CD4-positive, CD25-positive, alpha-beta regulatory T cell (primary cell): ENCODE measurements at regions not wholly inside any gene's neighbourhood (a gene's known extent, or its start where the extent isn't known, plus 50 kb on each side); places are given as distances from the start of the nearest gene placed in this dataset.
A peak's percentile ranks its signal among the peaks of the same experiment; 100 is the strongest.
"Not testable (repeated sequence)": the region's sequence is repeated elsewhere in the genome, so short reads cannot be mapped to it uniquely, and the experiment has no call there.

Experiments
- ATAC-seq, 2 donors: fragments of 150-1000 bp; cut with Tn5 transposase; one replicate each; pipeline ENCODE4 v1.10.0; 2021; ENCODE audit warnings: low read depth in 2 of 2, moderate number of reproducible peaks in 2 of 2, moderate library complexity in 1 of 2
- DNase-seq, 3 donors: peaks; one replicate each; pipeline versions ENCODE4 v3.0.0 to v3.0.0-alpha.2; 2012 to 2022; ENCODE audit warnings: mixed read lengths in 1 of 3
- H3K27ac ChIP-seq: one replicate; pipeline ENCODE4 v1.7.0; 2013; ENCODE audit warnings: mild to moderate bottlenecking, low read length; ENCODE audit not compliant: insufficient read depth, poor library complexity, severe bottlenecking
- H3K27me3 ChIP-seq: one replicate; pipeline ENCODE4 v1.7.0; 2013; ENCODE audit warnings: low read length; ENCODE audit not compliant: control insufficient read depth, insufficient read depth
- H3K36me3 ChIP-seq: one replicate; pipeline ENCODE4 v1.7.0; 2013; ENCODE audit warnings: mild to moderate bottlenecking, low read length, moderate library complexity; ENCODE audit not compliant: control insufficient read depth, insufficient read depth
- H3K4me1 ChIP-seq: 2 replicates; pipeline ENCODE4 v1.7.0; 2013; ENCODE audit warnings: mild to moderate bottlenecking, low read length; ENCODE audit not compliant: insufficient read depth, control insufficient read depth, poor library complexity, severe bottlenecking
- H3K4me3 ChIP-seq: one replicate; pipeline ENCODE4 v1.7.0; 2013; ENCODE audit warnings: low read depth, mild to moderate bottlenecking, low read length, moderate library complexity
- H3K9me3 ChIP-seq, 2 experiments: 1 replicate in 1 of 2; 2 replicates in 1 of 2; pipeline ENCODE4 v1.7.0; 2013; ENCODE audit warnings: low read length in 2 of 2, mild to moderate bottlenecking in 1 of 2, moderate library complexity in 1 of 2; ENCODE audit not compliant: control insufficient read depth in 2 of 2
- H3K27ac Mint-ChIP-seq, 3 donors: one replicate each; pipeline ENCODE4 v1.8.0; 2020 to 2022; ENCODE audit warnings: mild to moderate bottlenecking in 3 of 3, mixed read lengths in 3 of 3, moderate library complexity in 2 of 3
- H3K27me3 Mint-ChIP-seq: one replicate; pipeline ENCODE4 v1.8.0; 2022; ENCODE audit warnings: mild to moderate bottlenecking, mixed read lengths
- H3K36me3 Mint-ChIP-seq: one replicate; pipeline ENCODE4 v1.8.0; 2020; ENCODE audit warnings: mixed read lengths
- H3K4me1 Mint-ChIP-seq, 4 donors: one replicate each; pipeline ENCODE4 v1.8.0; 2020 to 2022; ENCODE audit warnings: mixed read lengths in 4 of 4, mild to moderate bottlenecking in 1 of 4
- H3K4me3 Mint-ChIP-seq, 4 donors: one replicate each; pipeline ENCODE4 v1.8.0; 2020 to 2022; ENCODE audit warnings: mild to moderate bottlenecking in 4 of 4, mixed read lengths in 4 of 4, moderate library complexity in 3 of 4
- H3K9me3 Mint-ChIP-seq, 7 donors: one replicate each; pipeline ENCODE4 v1.8.0; 2020 to 2022; ENCODE audit warnings: mixed read lengths in 7 of 7, mild to moderate bottlenecking in 3 of 7, moderate library complexity in 2 of 7

GRCh38 chr18:71045331-71046065 lies 756.7 kb downstream of the SOCS6 start:
- Mint-ChIP-seq H3K27ac (no peak overlapping the region), H3K9me3 (peaks cover 0 to 4% (median 0%) of the 10 kb centered on the region in 7 donors), H3K4me1 (no peaks in the 10 kb centered on the region), H3K4me3 (no peak overlapping the region), H3K27me3 (no peaks in the 10 kb centered on the region), H3K36me3 (no peaks in the 10 kb centered on the region)
- Histone ChIP-seq H3K9me3 (no peaks in the 10 kb centered on the region), H3K27me3 (no peaks in the 10 kb centered on the region), H3K4me1 (no peaks in the 10 kb centered on the region), H3K27ac (no peak overlapping the region), H3K36me3 (no peaks in the 10 kb centered on the region), H3K4me3 (no peak overlapping the region)
- ATAC-seq (no peak), DNase-seq (no peak)

GRCh38 chr18:71040161-71040560 lies 751.3 kb downstream of the SOCS6 start:
- ATAC-seq, result no peak

GRCh38 chr18:71038196-71038595 lies 749.4 kb downstream of the SOCS6 start:
- Histone ChIP-seq H3K27ac (no peak overlapping the region), H3K27me3 (no peaks in the 10 kb centered on the region), H3K9me3 (no peaks in the 10 kb centered on the region), H3K4me3 (no peak overlapping the region), H3K36me3 (no peaks in the 10 kb centered on the region), H3K4me1 (no peaks in the 10 kb centered on the region)
- no peaks in the 10 kb centered on the region for H3K4me1 Mint-ChIP-seq
- peaks cover 0 to under 1% (median 0%) of the 10 kb centered on the region in 7 donors for H3K9me3 Mint-ChIP-seq
- DNase-seq (no peak), ATAC-seq (no peak)
- H3K4me3 Mint-ChIP-seq, result no peak overlapping the region
- no peak overlapping the region for H3K27ac Mint-ChIP-seq
- no peaks in the 10 kb centered on the region for H3K36me3 Mint-ChIP-seq
- no peaks in the 10 kb centered on the region for H3K27me3 Mint-ChIP-seq

More at GRCh38 chr18:71040161-71040560, 751.3 kb downstream of the SOCS6 start:
- Histone ChIP-seq H3K36me3 (no peaks in the 10 kb centered on the region), H3K27ac (no peak overlapping the region), H3K4me3 (no peak overlapping the region), H3K9me3 (no peaks in the 10 kb centered on the region), H3K4me1 (no peaks in the 10 kb centered on the region), H3K27me3 (no peaks in the 10 kb centered on the region)
- Mint-ChIP-seq H3K4me3 (no peak overlapping the region), H3K4me1 (no peaks in the 10 kb centered on the region), H3K27ac (no peak overlapping the region), H3K27me3 (no peaks in the 10 kb centered on the region), H3K36me3 (no peaks in the 10 kb centered on the region), H3K9me3 (peaks cover 0 to 4% (median 0%) of the 10 kb centered on the region in 7 donors)
- no peak for DNase-seq

GRCh38 chr18:71036783-71037182 lies 747.9 kb downstream of the SOCS6 start:
- Mint-ChIP-seq H3K4me1 (no peaks in the 10 kb centered on the region), H3K9me3 (peaks cover 0 to 3% (median 0%) of the 10 kb centered on the region in 7 donors), H3K27ac (no peak overlapping the region), H3K36me3 (no peaks in the 10 kb centered on the region), H3K27me3 (no peaks in the 10 kb centered on the region), H3K4me3 (no peak overlapping the region)
- no peaks in the 10 kb centered on the region for H3K9me3 ChIP-seq
- ATAC-seq (no peak), DNase-seq (no peak)
- H3K4me1 ChIP-seq, result no peaks in the 10 kb centered on the region
- H3K27ac ChIP-seq, result no peak overlapping the region
- no peaks in the 10 kb centered on the region for H3K36me3 ChIP-seq
- H3K4me3 ChIP-seq, result no peak overlapping the region
- H3K27me3 ChIP-seq, result no peaks in the 10 kb centered on the region

- not testable (repeated sequence) for H3K27me3 ChIP-seq, ATAC-seq, H3K27ac Mint-ChIP-seq, H3K9me3 Mint-ChIP-seq, H3K4me1 ChIP-seq, H3K36me3 ChIP-seq, H3K4me3 Mint-ChIP-seq, H3K27me3 Mint-ChIP-seq, H3K4me1 Mint-ChIP-seq, H3K4me3 ChIP-seq, H3K27ac ChIP-seq, H3K9me3 ChIP-seq, H3K36me3 Mint-ChIP-seq, DNase-seq
These were observed 742.7 kb downstream of the SOCS6 start for GRCh38 chr18:71031296-71032191.

GRCh38 chr18:71030085-71030484 lies 741.2 kb downstream of the SOCS6 start:
- not testable (repeated sequence) for H3K4me3 Mint-ChIP-seq, H3K4me1 Mint-ChIP-seq, H3K27ac ChIP-seq, H3K36me3 ChIP-seq, H3K9me3 ChIP-seq, H3K9me3 Mint-ChIP-seq, H3K36me3 Mint-ChIP-seq, DNase-seq, H3K27me3 ChIP-seq, H3K4me3 ChIP-seq, ATAC-seq, H3K4me1 ChIP-seq, H3K27me3 Mint-ChIP-seq
- H3K27ac Mint-ChIP-seq, result peak overlapping the region in 1 of 3 donors; percentile 52

GRCh38 chr18:71028285-71028762 lies 739.5 kb downstream of the SOCS6 start:
- H3K9me3 ChIP-seq, result no peaks in the 10 kb centered on the region

More at GRCh38 chr18:71028285-71028762, 739.5 kb downstream of the SOCS6 start:
- Histone ChIP-seq H3K4me1 (no peaks in the 10 kb centered on the region), H3K4me3 (no peak overlapping the region), H3K27ac (no peak overlapping the region), H3K36me3 (no peaks in the 10 kb centered on the region), H3K27me3 (no peaks in the 10 kb centered on the region)
- Mint-ChIP-seq H3K4me3 (no peak overlapping the region), H3K36me3 (no peaks in the 10 kb centered on the region), H3K4me1 (no peaks in the 10 kb centered on the region), H3K27ac (no peak overlapping the region), H3K9me3 (peaks cover 0 to 4% (median 0%) of the 10 kb centered on the region in 7 donors), H3K27me3 (no peaks in the 10 kb centered on the region)
- ATAC-seq, result no peak
- DNase-seq, result no peak
